Stomach (tissue), 4 donors: ENCODE measurements at regions not wholly inside any gene's neighbourhood (a gene's known extent, or its start where the extent isn't known, plus 50 kb on each side); places are given as distances from the start of the nearest gene placed in this dataset.

Experiments
- CTCF ChIP-seq, 7 experiments: fragments of 450-650 bp in 4 of 7; fragments of 200-600 bp in 3 of 7; sonication (generic) in 3 of 7; IDR thresholded peaks; one replicate each; pipeline ENCODE4 v1.5.1; 2016 to 2019; ENCODE audit warnings: antibody characterized with exemption in 7 of 7, control low read depth in 2 of 7, mild to moderate bottlenecking in 1 of 7
- POLR2A ChIP-seq, 4 donors: fragments of 450-650 bp; IDR thresholded peaks; one replicate each; pipeline ENCODE4 v1.6.1; 2016; ENCODE audit warnings: antibody characterized with exemption in 4 of 4, control low read depth in 2 of 4, mild to moderate bottlenecking in 1 of 4, moderate library complexity in 1 of 4

GRCh38 chr2:53087262-53087873 is 680.2 kb upstream of the CHAC2 start:
- no peak for TF ChIP-seq CTCF (IDR thresholded peaks at IDR 0.05)
- TF ChIP-seq POLR2A (IDR thresholded peaks at IDR 0.05) = no peak
